MCF 10A (cell line): ENCODE measurements at regions not wholly inside any gene's neighbourhood (a gene's known extent, or its start where the extent isn't known, plus 50 kb on each side); places are given as distances from the start of the nearest gene placed in this dataset.

ENCODE experiments used
- BruUV-seq: library from RNA; stranded (reverse); fragments of 400-500 nt; replicated peaks from 2 replicates; lab custom pipeline; 2021; lab: Mats Ljungman, UMichigan
- CTCF ChIA-PET: fragments of 300-600 bp; sonication (Branson Sonifier 250); formaldehyde crosslinking; extraction: SDS; loops from one replicate; lab custom pipeline; 2021; ENCODE audit warnings: antibody characterized with exemption, inconsistent platforms; lab: Yijun Ruan, JAX
- POLR2A ChIA-PET: fragments of 300-600, 350-650 bp; sonication (Branson Sonifier 250); formaldehyde crosslinking; extraction: SDS; loops from one replicate; lab custom pipeline; 2020; ENCODE audit warnings: antibody characterized with exemption, inconsistent platforms; lab: Yijun Ruan, JAX
- DNase-seq: peaks from one replicate; pipeline ENCODE4 v3.0.0-alpha.2; 2018; ENCODE audit not compliant: unreplicated experiment
- H3K27ac Mint-ChIP-seq: one replicate; pipeline ENCODE4 v1.8.0; 2022; ENCODE audit warnings: mild to moderate bottlenecking, low read depth, mixed read lengths; ENCODE audit not compliant: unreplicated experiment
- H3K27me3 Mint-ChIP-seq: one replicate; pipeline ENCODE4 v1.8.0; 2022; ENCODE audit warnings: mixed read lengths; ENCODE audit not compliant: insufficient read depth, unreplicated experiment
- H3K36me3 Mint-ChIP-seq: one replicate; pipeline ENCODE4 v1.8.0; 2022; ENCODE audit warnings: mild to moderate bottlenecking, moderate library complexity, mixed read lengths; ENCODE audit not compliant: insufficient read depth, unreplicated experiment
- H3K4me1 Mint-ChIP-seq: one replicate; pipeline ENCODE4 v1.8.0; 2022; ENCODE audit warnings: mixed read lengths; ENCODE audit not compliant: insufficient read depth, unreplicated experiment
- H3K4me3 Mint-ChIP-seq: one replicate; pipeline ENCODE4 v1.8.0; 2022; ENCODE audit warnings: mild to moderate bottlenecking, moderate library complexity, mixed read lengths; ENCODE audit not compliant: unreplicated experiment
- H3K9me3 Mint-ChIP-seq: one replicate; pipeline ENCODE4 v1.8.0; 2022; ENCODE audit warnings: mixed read lengths; ENCODE audit not compliant: unreplicated experiment
- intact Hi-C: fragments of 100-400 bp; cut with micrococcal nuclease; formaldehyde crosslinking; loops from 2 replicates; pipeline ENCODE4 v1.14.1; 2022
- TF ChIP-seq, protein P1 (sequence below): fragments of 200-600 bp; IDR thresholded peaks from one replicate; pipeline ENCODE4 v1.8.0; 2022; ENCODE audit warnings: antibody characterized with exemption, mild to moderate bottlenecking; ENCODE audit not compliant: unreplicated experiment

DNA sequence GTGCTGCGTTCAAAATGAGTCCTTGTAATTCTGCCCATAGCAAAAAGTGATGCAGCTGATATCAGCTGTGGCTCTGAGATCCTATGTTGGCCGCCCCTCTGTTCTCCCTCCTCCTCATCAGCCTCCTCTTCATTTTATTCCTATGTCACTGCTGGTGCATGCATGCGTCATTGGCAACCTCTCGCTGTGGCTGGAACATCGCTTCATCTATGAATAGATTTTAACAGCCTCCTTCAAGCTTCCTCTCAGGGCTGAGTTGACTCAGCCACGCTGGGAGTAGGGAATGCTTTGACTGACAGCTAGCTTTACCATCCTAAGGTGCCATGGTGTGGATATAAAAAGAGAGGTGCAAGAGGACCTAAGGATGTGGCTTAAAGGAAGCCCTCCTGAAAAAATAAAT lies 303.5 kb downstream of the PLK2 start:
- H3K4me1 Mint-ChIP-seq: no peaks in the 10 kb centered on the region
- no peak for DNase-seq
- H3K27me3 Mint-ChIP-seq: no peaks in the 10 kb centered on the region
- intact Hi-C loops: no loop called here
- H3K9me3 Mint-ChIP-seq: no peaks in the 10 kb centered on the region
- no TSS peak for BruUV-seq
- no peak overlapping the region for H3K4me3 Mint-ChIP-seq
- no peak overlapping the region for H3K27ac Mint-ChIP-seq
- H3K36me3 Mint-ChIP-seq: no peaks in the 10 kb centered on the region
- TF ChIP-seq, protein P1, sequence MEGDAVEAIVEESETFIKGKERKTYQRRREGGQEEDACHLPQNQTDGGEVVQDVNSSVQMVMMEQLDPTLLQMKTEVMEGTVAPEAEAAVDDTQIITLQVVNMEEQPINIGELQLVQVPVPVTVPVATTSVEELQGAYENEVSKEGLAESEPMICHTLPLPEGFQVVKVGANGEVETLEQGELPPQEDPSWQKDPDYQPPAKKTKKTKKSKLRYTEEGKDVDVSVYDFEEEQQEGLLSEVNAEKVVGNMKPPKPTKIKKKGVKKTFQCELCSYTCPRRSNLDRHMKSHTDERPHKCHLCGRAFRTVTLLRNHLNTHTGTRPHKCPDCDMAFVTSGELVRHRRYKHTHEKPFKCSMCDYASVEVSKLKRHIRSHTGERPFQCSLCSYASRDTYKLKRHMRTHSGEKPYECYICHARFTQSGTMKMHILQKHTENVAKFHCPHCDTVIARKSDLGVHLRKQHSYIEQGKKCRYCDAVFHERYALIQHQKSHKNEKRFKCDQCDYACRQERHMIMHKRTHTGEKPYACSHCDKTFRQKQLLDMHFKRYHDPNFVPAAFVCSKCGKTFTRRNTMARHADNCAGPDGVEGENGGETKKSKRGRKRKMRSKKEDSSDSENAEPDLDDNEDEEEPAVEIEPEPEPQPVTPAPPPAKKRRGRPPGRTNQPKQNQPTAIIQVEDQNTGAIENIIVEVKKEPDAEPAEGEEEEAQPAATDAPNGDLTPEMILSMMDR: no peak
- POLR2A ChIA-PET: interaction anchor here (0.6 kb wide), 1 partner anchor 1521 kb away, joined by 4 read pairs; no protein-coding TSS in a partner anchor
- CTCF ChIA-PET: interaction anchor here (0.6 to 1.0 kb wide), 4 partner anchors 111 to 858 kb away, joined by 3 to 7 read pairs (median 4); no protein-coding TSS in a partner anchor

GRCh38 chr5:58153255-58153654 lies 306.6 kb downstream of the PLK2 start:
- H3K27ac Mint-ChIP-seq: no peak overlapping the region
- intact Hi-C loops: no loop called here
- CTCF ChIA-PET: no interaction called here
- no peaks in the 10 kb centered on the region for H3K9me3 Mint-ChIP-seq
- no TSS peak for BruUV-seq
- no peak for DNase-seq
- POLR2A ChIA-PET: interaction anchor here (0.6 kb wide), 1 partner anchor 25 kb away, joined by 3 read pairs; no protein-coding TSS in a partner anchor
- no peak overlapping the region for H3K4me3 Mint-ChIP-seq
- peaks cover 7% of the 10 kb centered on the region for H3K4me1 Mint-ChIP-seq
- TF ChIP-seq, protein P1: no peak
- H3K36me3 Mint-ChIP-seq: no peaks in the 10 kb centered on the region
- no peaks in the 10 kb centered on the region for H3K27me3 Mint-ChIP-seq

GRCh38 chr5:58151414-58151813 lies 308.5 kb downstream of the PLK2 start:
- intact Hi-C loops: no loop called here
- POLR2A ChIA-PET: no interaction called here
- H3K4me3 Mint-ChIP-seq: no peak overlapping the region

DNA sequence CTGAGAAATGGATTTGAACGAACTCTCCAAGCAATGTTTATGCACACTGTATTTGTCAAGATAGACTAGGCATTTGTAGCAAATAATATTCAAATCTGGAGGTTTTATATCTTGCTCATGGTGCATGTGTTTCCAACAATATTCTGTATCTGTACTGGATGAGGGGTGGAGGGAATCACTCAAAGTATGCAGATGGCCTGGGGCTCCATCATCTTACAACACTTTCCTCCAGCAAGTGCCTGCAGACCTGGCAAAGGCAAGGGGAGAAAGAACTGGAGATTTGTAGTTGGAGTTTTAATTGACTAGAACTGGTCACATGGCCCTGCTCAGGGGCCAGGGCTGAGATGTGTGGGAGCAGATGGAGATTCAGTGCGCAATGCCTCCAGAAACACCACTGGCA lies 309.0 kb downstream of the PLK2 start:
- Mint-ChIP-seq H3K27ac (no peak overlapping the region), H3K9me3 (no peaks in the 10 kb centered on the region), H3K4me1 (peaks cover 7% of the 10 kb centered on the region), H3K4me3 (no peak overlapping the region), H3K27me3 (no peaks in the 10 kb centered on the region), H3K36me3 (no peaks in the 10 kb centered on the region)
- ChIA-PET CTCF (no interaction called here), POLR2A (interaction anchor here (0.6 to 1.7 kb wide), 2 partner anchors 24 to 37 kb away, joined by 4 read pairs; no protein-coding TSS in a partner anchor)
- BruUV-seq: no TSS peak
- intact Hi-C loops: no loop called here
- TF ChIP-seq, protein P1: no peak
- no peak for DNase-seq

More at GRCh38 chr5:58151414-58151813, 308.5 kb downstream of the PLK2 start:
- TF ChIP-seq, protein P1: no peak
- Mint-ChIP-seq H3K27me3 (no peaks in the 10 kb centered on the region), H3K36me3 (no peaks in the 10 kb centered on the region), H3K9me3 (no peaks in the 10 kb centered on the region), H3K4me1 (peaks cover 7% of the 10 kb centered on the region), H3K27ac (no peak overlapping the region)
- DNase-seq: no peak
- CTCF ChIA-PET: no interaction called here
- no TSS peak for BruUV-seq
